GM19397 (cell line): ENCODE measurements at regions not wholly inside any gene's neighbourhood (a gene's known extent, or its start where the extent isn't known, plus 50 kb on each side); places are given as distances from the start of the nearest gene placed in this dataset.
"Not testable (repeated sequence)": the region's sequence is repeated elsewhere in the genome, so short reads cannot be mapped to it uniquely, and the experiment has no call there.

Experiments
- ATAC-seq: cut with Tn5 transposase; IDR thresholded peaks from one replicate; pipeline ENCODE4 v1.9.1; 2021; ENCODE audit warnings: mild to moderate bottlenecking, moderate library complexity; ENCODE audit not compliant: unreplicated experiment

GRCh38 chr6:16041327-16041726, 87.6 kb upstream of the MYLIP start:
- ATAC-seq = no peak

GRCh38 chr6:16040628-16040974, 88.3 kb upstream of the MYLIP start:
- ATAC-seq = no peak

GRCh38 chr6:16039892-16040627, 88.8 kb upstream of the MYLIP start:
- not testable (repeated sequence) for ATAC-seq

GRCh38 chr6:16038938-16039337, 89.9 kb upstream of the MYLIP start:
- no peak for ATAC-seq

- ATAC-seq = no peak
Observed at GRCh38 chr6:16035488-16036080, 93.3 kb upstream of the MYLIP start.

GRCh38 chr6:16033214-16033613, 95.7 kb upstream of the MYLIP start:
- no peak for ATAC-seq

- no peak for ATAC-seq
Observed at GRCh38 chr6:16031278-16031981, 97.5 kb upstream of the MYLIP start.

GRCh38 chr6:16028966-16029365, 99.9 kb upstream of the MYLIP start:
- ATAC-seq = no peak

- no peak for ATAC-seq
Observed at GRCh38 chr6:16020259-16020658, 108.6 kb upstream of the MYLIP start.

GRCh38 chr6:16019462-16019861, 109.4 kb upstream of the MYLIP start:
- no peak for ATAC-seq

- no peak for ATAC-seq
Observed at GRCh38 chr6:16018626-16019025, 110.3 kb upstream of the MYLIP start.

GRCh38 chr6:16014325-16014724, 114.6 kb upstream of the MYLIP start:
- not testable (repeated sequence) for ATAC-seq

GRCh38 chr6:16007146-16007545, 121.7 kb upstream of the MYLIP start:
- ATAC-seq = no peak

- no peak for ATAC-seq
Observed at GRCh38 chr6:16006681-16007080, 122.2 kb upstream of the MYLIP start.

- no peak for ATAC-seq
Observed at GRCh38 chr6:16004934-16005679, 123.8 kb upstream of the MYLIP start.

- no peak for ATAC-seq
Observed at GRCh38 chr6:16003197-16003491, 125.7 kb upstream of the MYLIP start.

GRCh38 chr6:16002332-16003196, 126.3 kb upstream of the MYLIP start:
- ATAC-seq = no peak

GRCh38 chr6:16001158-16001557, 127.7 kb upstream of the MYLIP start:
- no peak for ATAC-seq

- ATAC-seq = no peak
Observed at GRCh38 chr6:15999201-15999600, 129.7 kb upstream of the MYLIP start.

- no peak for ATAC-seq
Observed at GRCh38 chr6:15997586-15998388, 131.1 kb upstream of the MYLIP start.
